ENCODE measurements at regions not wholly inside any gene's neighbourhood (a gene's known extent, or its start where the extent isn't known, plus 50 kb on each side); places are given as distances from the start of the nearest gene placed in this dataset.

GRCh38 chr10:64271508-64271907 lies 750.3 kb downstream of the REEP3 start:
- intact Hi-C loops (cut with micrococcal nuclease) = no loop called here
- TF ChIP-seq CTCF (IDR thresholded peaks at IDR 0.05) = no peak

GRCh38 chr10:64271983-64272382 lies 750.8 kb downstream of the REEP3 start:
- H3K4me1 ChIP-seq (ENCODE audit: control insufficient read depth, insufficient read depth, low read length) = no peaks in the 10 kb centered on the region

More at GRCh38 chr10:64271508-64271907, 750.3 kb downstream of the REEP3 start:
- 81% methylated on average over 3 of the region's 3 CpGs for WGBS (ENCODE audit: insufficient coverage)
- Mint-ChIP-seq H3K27ac (no peak overlapping the region), H3K9me3 (peaks cover 2 to 5% of the 10 kb centered on the region in 2 donors), H3K4me1 (no peaks in the 10 kb centered on the region), H3K4me3 (no peak overlapping the region), H3K27me3 (ENCODE audit: low read depth in 2 of 2) (no peaks in the 10 kb centered on the region), H3K36me3 (no peaks in the 10 kb centered on the region)
- H3K4me1 ChIP-seq (ENCODE audit: control insufficient read depth, insufficient read depth, low read length) = no peaks in the 10 kb centered on the region
- no peak for ATAC-seq
- no peak overlapping the region for H3K4me3 ChIP-seq (ENCODE audit: low read length)
- no peak for DNase-seq
- H3K9me3 ChIP-seq (ENCODE audit: control insufficient read depth, insufficient read depth, low read length) = no peaks in the 10 kb centered on the region
- no peaks in the 10 kb centered on the region for H3K27me3 ChIP-seq (ENCODE audit: control insufficient read depth, insufficient read depth, low read length)
- H3K36me3 ChIP-seq (ENCODE audit: control insufficient read depth, insufficient read depth, low read length) = no peaks in the 10 kb centered on the region
- H3K27ac ChIP-seq (ENCODE audit: low read length) = no peak overlapping the region

GRCh38 chr10:64275001-64275400 lies 753.8 kb downstream of the REEP3 start:
- H3K4me1 Mint-ChIP-seq = no peaks in the 10 kb centered on the region
- Histone ChIP-seq H3K27ac (ENCODE audit: low read length) (no peak overlapping the region), H3K36me3 (ENCODE audit: control insufficient read depth, insufficient read depth, low read length) (no peaks in the 10 kb centered on the region), H3K4me3 (ENCODE audit: low read length) (no peak overlapping the region), H3K4me1 (ENCODE audit: control insufficient read depth, insufficient read depth, low read length) (no peaks in the 10 kb centered on the region), H3K9me3 (ENCODE audit: control insufficient read depth, insufficient read depth, low read length) (peaks cover 3% of the 10 kb centered on the region), H3K27me3 (ENCODE audit: control insufficient read depth, insufficient read depth, low read length) (no peaks in the 10 kb centered on the region)
- H3K9me3 Mint-ChIP-seq = peaks cover 0 to 4% of the 10 kb centered on the region in 2 donors
- H3K4me3 Mint-ChIP-seq = no peak overlapping the region
- ATAC-seq = no peak
- H3K27me3 Mint-ChIP-seq (ENCODE audit: low read depth in 2 of 2) = no peaks in the 10 kb centered on the region
- no peak for TF ChIP-seq CTCF (IDR thresholded peaks at IDR 0.05)
- no peaks in the 10 kb centered on the region for H3K36me3 Mint-ChIP-seq
- no peak overlapping the region for H3K27ac Mint-ChIP-seq
- intact Hi-C loops (cut with micrococcal nuclease) = no loop called here
- DNase-seq = no peak

More at GRCh38 chr10:64271983-64272382, 750.8 kb downstream of the REEP3 start:
- intact Hi-C loops (cut with micrococcal nuclease) = no loop called here
- DNase-seq = no peak
- TF ChIP-seq CTCF (IDR thresholded peaks at IDR 0.05) = no peak
- H3K9me3 Mint-ChIP-seq = peaks cover 2 to 5% of the 10 kb centered on the region in 2 donors
- H3K27me3 ChIP-seq (ENCODE audit: control insufficient read depth, insufficient read depth, low read length) = no peaks in the 10 kb centered on the region
- H3K27me3 Mint-ChIP-seq (ENCODE audit: low read depth in 2 of 2) = no peaks in the 10 kb centered on the region
- H3K36me3 ChIP-seq (ENCODE audit: control insufficient read depth, insufficient read depth, low read length) = no peaks in the 10 kb centered on the region
- no peaks in the 10 kb centered on the region for H3K9me3 ChIP-seq (ENCODE audit: control insufficient read depth, insufficient read depth, low read length)
- H3K4me3 Mint-ChIP-seq = no peak overlapping the region
- H3K36me3 Mint-ChIP-seq = no peaks in the 10 kb centered on the region
- H3K27ac Mint-ChIP-seq = no peak overlapping the region
- H3K27ac ChIP-seq (ENCODE audit: low read length) = no peak overlapping the region
- no peak for ATAC-seq
- H3K4me3 ChIP-seq (ENCODE audit: low read length) = no peak overlapping the region
- H3K4me1 Mint-ChIP-seq = no peaks in the 10 kb centered on the region
- no CpG with 5 or more reads among the region's 3 CpGs for WGBS (ENCODE audit: insufficient coverage)

GRCh38 chr10:64275774-64276173 lies 754.6 kb downstream of the REEP3 start:
- no peaks in the 10 kb centered on the region for H3K27me3 Mint-ChIP-seq (ENCODE audit: low read depth in 2 of 2)
- intact Hi-C loops (cut with micrococcal nuclease) = no loop called here
- H3K4me3 Mint-ChIP-seq = no peak overlapping the region
- Histone ChIP-seq H3K9me3 (ENCODE audit: control insufficient read depth, insufficient read depth, low read length) (peaks cover 3% of the 10 kb centered on the region), H3K4me3 (ENCODE audit: low read length) (no peak overlapping the region), H3K27me3 (ENCODE audit: control insufficient read depth, insufficient read depth, low read length) (no peaks in the 10 kb centered on the region), H3K27ac (ENCODE audit: low read length) (no peak overlapping the region), H3K4me1 (ENCODE audit: control insufficient read depth, insufficient read depth, low read length) (no peaks in the 10 kb centered on the region), H3K36me3 (ENCODE audit: control insufficient read depth, insufficient read depth, low read length) (no peaks in the 10 kb centered on the region)
- H3K27ac Mint-ChIP-seq = no peak overlapping the region
- ATAC-seq (no peak), DNase-seq (no peak)
- no peak for TF ChIP-seq CTCF (IDR thresholded peaks at IDR 0.05)
- H3K4me1 Mint-ChIP-seq = no peaks in the 10 kb centered on the region
- WGBS (ENCODE audit: insufficient coverage) = 77% methylated on average over 2 of the region's 2 CpGs
- H3K36me3 Mint-ChIP-seq = no peaks in the 10 kb centered on the region
- H3K9me3 Mint-ChIP-seq = peaks cover 0 to 4% of the 10 kb centered on the region in 2 donors

Measured in natural killer cell (primary cell).